Stomach (tissue), 8 donors: ENCODE measurements at regions not wholly inside any gene's neighbourhood (a gene's known extent, or its start where the extent isn't known, plus 50 kb on each side); places are given as distances from the start of the nearest gene placed in this dataset.
A peak's percentile ranks its signal among the peaks of the same experiment; 100 is the strongest.

ENCODE experiments used
- DNase-seq, 2 donors: peaks; one replicate each; pipeline versions ENCODE4 v3.0.0 to v3.0.0-alpha.2; 2013 to 2019
- H3K27ac ChIP-seq, 5 donors: fragments of 200-600 bp in 4 of 5; sonication (generic) in 4 of 5; one replicate each; pipeline ENCODE4 v1.5.1; 2013 to 2019; ENCODE audit warnings: mild to moderate bottlenecking in 1 of 5, moderate library complexity in 1 of 5
- H3K27me3 ChIP-seq, 3 donors: fragments of 200-600 bp; sonication (generic); one replicate each; pipeline ENCODE4 v1.5.1; 2017 to 2019; ENCODE audit warnings: mixed run types in 1 of 3
- H3K36me3 ChIP-seq, 4 donors: fragments of 200-600 bp; sonication (generic); 1 replicate in 3 of 4; 2 replicates in 1 of 4; pipeline ENCODE4 v1.5.1; 2016 to 2019
- H3K4me1 ChIP-seq, 4 donors: fragments of 200-600 bp; sonication (generic); one replicate each; pipeline ENCODE4 v1.5.1; 2016 to 2019
- H3K4me3 ChIP-seq, 4 donors: fragments of 200-600 bp; sonication (generic) in 3 of 4; one replicate each; pipeline ENCODE4 v1.5.1; 2016 to 2019; ENCODE audit warnings: mild to moderate bottlenecking in 1 of 4
- H3K9me3 ChIP-seq, 4 donors: fragments of 200-600 bp; sonication (generic); one replicate each; pipeline ENCODE4 v1.5.1; 2016 to 2019
- EP300 ChIP-seq: sonication (generic); formaldehyde crosslinking; IDR thresholded peaks from one replicate; pipeline ENCODE4 v1.6.1; 2017; ENCODE audit warnings: antibody characterized with exemption
- POLR2A ChIP-seq, 4 donors: fragments of 450-650 bp; IDR thresholded peaks; one replicate each; pipeline ENCODE4 v1.6.1; 2016; ENCODE audit warnings: antibody characterized with exemption in 4 of 4, control low read depth in 2 of 4, mild to moderate bottlenecking in 1 of 4, moderate library complexity in 1 of 4
- POLR2AphosphoS5 ChIP-seq, 3 donors: sonication (generic); formaldehyde crosslinking; IDR thresholded peaks; one replicate each; pipeline ENCODE4 v1.6.1; 2016; ENCODE audit warnings: antibody characterized with exemption in 3 of 3
- WGBS, 5 donors: extraction: QIAGEN DNeasy Blood & Tissue Kit in 3 of 5; methylation state at CpG; one replicate each; pipeline versions ENCODE4 v1.1.5 to v1.1.7; 2013 to 2018; 5-methylcytosine and 5-hydroxymethylcytosine counted together
- intact Hi-C: fragments of 100-400 bp; cut with DNase I; formaldehyde crosslinking; loops from one replicate; pipeline ENCODE4 v1.15.1; 2023; ENCODE audit warnings: low total_unique reads
- TF ChIP-seq, protein P1 (sequence below), 7 experiments: fragments of 450-650 bp in 4 of 7; fragments of 200-600 bp in 3 of 7; sonication (generic) in 3 of 7; IDR thresholded peaks; one replicate each; pipeline ENCODE4 v1.5.1; 2016 to 2019; ENCODE audit warnings: antibody characterized with exemption in 7 of 7, control low read depth in 2 of 7, mild to moderate bottlenecking in 1 of 7
- donor health status: healthy with polysubstance abuse.
- donor health status: Bipolar disorder and iron deficiency.
- donor health status: healthy.

- no peaks in the 10 kb centered on the region for H3K36me3 ChIP-seq
- WGBS, 5 donors = 58 to 79% (median 67%) methylated on average over 1 of the region's 1 CpG
- DNase-seq = no peak
- intact Hi-C loops = no loop called here
- H3K27me3 ChIP-seq = no peaks in the 10 kb centered on the region
- no peaks in the 10 kb centered on the region for H3K4me1 ChIP-seq
- H3K9me3 ChIP-seq = peaks cover 0 to 19% (median 7%) of the 10 kb centered on the region in 4 donors
- TF ChIP-seq POLR2A (IDR thresholded peaks at IDR 0.05) (no peak), EP300 (no peak), POLR2AphosphoS5 (IDR thresholded peaks at IDR 0.05) (no peak)
- TF ChIP-seq, protein P1, sequence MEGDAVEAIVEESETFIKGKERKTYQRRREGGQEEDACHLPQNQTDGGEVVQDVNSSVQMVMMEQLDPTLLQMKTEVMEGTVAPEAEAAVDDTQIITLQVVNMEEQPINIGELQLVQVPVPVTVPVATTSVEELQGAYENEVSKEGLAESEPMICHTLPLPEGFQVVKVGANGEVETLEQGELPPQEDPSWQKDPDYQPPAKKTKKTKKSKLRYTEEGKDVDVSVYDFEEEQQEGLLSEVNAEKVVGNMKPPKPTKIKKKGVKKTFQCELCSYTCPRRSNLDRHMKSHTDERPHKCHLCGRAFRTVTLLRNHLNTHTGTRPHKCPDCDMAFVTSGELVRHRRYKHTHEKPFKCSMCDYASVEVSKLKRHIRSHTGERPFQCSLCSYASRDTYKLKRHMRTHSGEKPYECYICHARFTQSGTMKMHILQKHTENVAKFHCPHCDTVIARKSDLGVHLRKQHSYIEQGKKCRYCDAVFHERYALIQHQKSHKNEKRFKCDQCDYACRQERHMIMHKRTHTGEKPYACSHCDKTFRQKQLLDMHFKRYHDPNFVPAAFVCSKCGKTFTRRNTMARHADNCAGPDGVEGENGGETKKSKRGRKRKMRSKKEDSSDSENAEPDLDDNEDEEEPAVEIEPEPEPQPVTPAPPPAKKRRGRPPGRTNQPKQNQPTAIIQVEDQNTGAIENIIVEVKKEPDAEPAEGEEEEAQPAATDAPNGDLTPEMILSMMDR (IDR thresholded peaks at IDR 0.05) = no peak
- no peak overlapping the region for H3K27ac ChIP-seq
- no peak overlapping the region for H3K4me3 ChIP-seq
Observed at GRCh38 chr11:80533463-80533862, 1092.6 kb upstream of the TENM4 start.

- WGBS, 5 donors = 93 to 96% (median 94%) methylated on average over 4 to 21 of the region's 21 CpGs
- H3K27me3 ChIP-seq = no peaks in the 10 kb centered on the region
- H3K4me3 ChIP-seq = no peak overlapping the region
- H3K36me3 ChIP-seq = no peaks in the 10 kb centered on the region
- intact Hi-C loops = no loop called here
- no peak for DNase-seq
- no peaks in the 10 kb centered on the region for H3K4me1 ChIP-seq
- no peak overlapping the region for H3K27ac ChIP-seq
- no peak for TF ChIP-seq EP300
- TF ChIP-seq, protein P1 (IDR thresholded peaks at IDR 0.05) = no peak
- TF ChIP-seq POLR2AphosphoS5 (IDR thresholded peaks at IDR 0.05) = no peak
- TF ChIP-seq POLR2A (IDR thresholded peaks at IDR 0.05) = no peak
- H3K9me3 ChIP-seq = peaks cover 0 to 19% (median 7%) of the 10 kb centered on the region in 4 donors
Observed at GRCh38 chr11:80532633-80533232, 1091.9 kb upstream of the TENM4 start.

GRCh38 chr11:80529726-80530125 lies 1088.9 kb upstream of the TENM4 start:
- no peaks in the 10 kb centered on the region for H3K4me1 ChIP-seq
- WGBS, 5 donors = 30 to 45% (median 35%) methylated on average over 4 of the region's 4 CpGs
- DNase-seq = peak in 1 of 2 donors; percentile 37

DNA sequence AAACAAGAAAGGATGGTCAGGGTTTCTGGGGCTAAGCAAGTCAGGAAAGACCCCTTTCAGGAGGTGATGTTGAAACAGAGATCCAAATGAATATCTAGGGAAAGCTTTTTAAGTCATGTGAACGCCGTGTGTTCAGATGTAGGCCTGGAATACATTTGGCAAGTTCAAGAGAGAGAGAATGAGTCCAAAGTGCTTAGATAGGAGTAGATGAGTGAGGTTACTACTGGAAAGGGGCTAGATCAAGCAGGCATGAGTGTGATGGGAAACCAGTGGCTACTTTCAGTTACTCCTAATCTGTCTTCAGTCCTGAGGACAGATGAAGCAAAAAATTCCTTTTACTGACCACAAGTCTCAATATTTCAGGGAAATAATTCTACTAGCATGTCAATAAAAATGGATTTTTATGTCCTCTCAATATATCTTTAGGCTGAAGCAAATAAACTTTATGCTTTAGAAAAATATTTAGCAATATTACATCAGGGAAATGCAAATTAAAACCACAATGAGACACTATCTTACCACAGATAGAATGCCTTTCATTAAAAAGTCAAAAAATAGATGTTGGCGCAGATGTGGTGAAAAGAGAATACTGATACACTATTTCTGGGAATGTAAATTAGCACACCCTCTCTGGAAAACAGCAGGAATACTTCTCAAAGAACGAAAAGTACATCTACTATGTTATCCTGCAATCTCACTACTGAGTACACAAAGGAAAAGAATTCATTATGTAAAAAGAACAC lies 1085.0 kb upstream of the TENM4 start:
- H3K4me1 ChIP-seq = no peaks in the 10 kb centered on the region
- no peak for TF ChIP-seq POLR2AphosphoS5 (IDR thresholded peaks at IDR 0.05)
- TF ChIP-seq, protein P1 (IDR thresholded peaks at IDR 0.05) = no peak
- no peak overlapping the region for H3K4me3 ChIP-seq
- DNase-seq = no peak
- no peaks in the 10 kb centered on the region for H3K9me3 ChIP-seq
- no peak overlapping the region for H3K27ac ChIP-seq
- H3K27me3 ChIP-seq = no peaks in the 10 kb centered on the region
- H3K36me3 ChIP-seq = no peaks in the 10 kb centered on the region
- 60 to 73% (median 63%) methylated on average over 4 of the region's 4 CpGs for WGBS, 5 donors
- intact Hi-C loops = no loop called here

More at GRCh38 chr11:80529726-80530125, 1088.9 kb upstream of the TENM4 start:
- H3K36me3 ChIP-seq = no peaks in the 10 kb centered on the region
- intact Hi-C loops = no loop called here
- no peaks in the 10 kb centered on the region for H3K27me3 ChIP-seq
- TF ChIP-seq POLR2AphosphoS5 (IDR thresholded peaks at IDR 0.05) = no peak
- no peak for TF ChIP-seq POLR2A (IDR thresholded peaks at IDR 0.05)
- TF ChIP-seq EP300 = no peak
- TF ChIP-seq, protein P1 (IDR thresholded peaks at IDR 0.05) = no peak
- H3K9me3 ChIP-seq = peaks cover 0 to 19% (median 7%) of the 10 kb centered on the region in 4 donors
- H3K4me3 ChIP-seq = no peak overlapping the region
- no peak overlapping the region for H3K27ac ChIP-seq
